ENCODE measurements at regions not wholly inside any gene's neighbourhood (a gene's known extent, or its start where the extent isn't known, plus 50 kb on each side); places are given as distances from the start of the nearest gene placed in this dataset.

GRCh38 chr5:109575506-109575905 is 114.2 kb upstream of the MAN2A1 start:
- no peak for DNase-seq
- intact Hi-C loops (cut with micrococcal nuclease), result no loop called here
- Histone ChIP-seq H4K20me1 (ENCODE audit: control insufficient read depth, insufficient read depth, low read length, poor library complexity, severe bottlenecking) (no peaks in the 10 kb centered on the region), H3K9ac (ENCODE audit: low read length) (no peak overlapping the region), H3K4me2 (replicated peaks; ENCODE audit: low read depth, low read length, poor library complexity, severe bottlenecking) (no peak overlapping the region), H2AFZ (ENCODE audit: insufficient read depth, low read depth, low read length, poor library complexity, severe bottlenecking) (no peak overlapping the region), H3K27me3 (replicated peaks in 1 of 4; ENCODE audit: control extremely low read depth in 1 of 4, control insufficient read depth in 3 of 4, insufficient read depth in 4 of 4, low read length in 3 of 4) (no peaks in the 10 kb centered on the region), H3K27ac (ENCODE audit: low read length in 2 of 2) (no peak overlapping the region), H3K36me3 (replicated peaks in 1 of 2; ENCODE audit: control extremely low read depth in 1 of 2, control insufficient read depth in 1 of 2, extremely low read depth in 1 of 2, insufficient read depth in 2 of 2, low read length in 1 of 2) (no peaks in the 10 kb centered on the region), H3K4me1 (ENCODE audit: control insufficient read depth in 2 of 2, insufficient read depth in 2 of 2, low read length in 2 of 2) (no peaks in the 10 kb centered on the region), H3K9me3 (ENCODE audit: control extremely low read depth in 1 of 3, control insufficient read depth in 2 of 3, insufficient read depth in 1 of 3, low read length in 2 of 3) (no peaks in the 10 kb centered on the region), H3K4me3 (ENCODE audit: control extremely low read depth in 1 of 5, extremely low read depth in 1 of 5, insufficient read depth in 1 of 5, low read depth in 2 of 5, low read length in 4 of 5) (no peak overlapping the region), H3K79me2 (ENCODE audit: control insufficient read depth, insufficient read depth, low read length) (no peaks in the 10 kb centered on the region)
- Mint-ChIP-seq H3K27me3 (peaks cover 16% of the 10 kb centered on the region), H3K9me3 (ENCODE audit: insufficient read depth) (peaks cover 3% of the 10 kb centered on the region), H3K4me1 (no peaks in the 10 kb centered on the region), H3K27ac (no peak overlapping the region), H3K4me3 (no peak overlapping the region)
- ATAC-seq (ENCODE audit: low read depth), result no peak
- TF ChIP-seq EZH2 (IDR thresholded peaks at IDR 0.05; ENCODE audit: borderline replicate concordance, insufficient read depth, low read depth, low read length, poor library complexity, severe bottlenecking) (no peak), CTCF (IDR thresholded peaks at IDR 0.05) (no peak)
- WGBS (ENCODE audit: insufficient coverage), result 92% methylated on average over 2 of the region's 2 CpGs
- POLR2A ChIA-PET, result no interaction called here
- CTCF ChIA-PET, result no interaction called here

DNA sequence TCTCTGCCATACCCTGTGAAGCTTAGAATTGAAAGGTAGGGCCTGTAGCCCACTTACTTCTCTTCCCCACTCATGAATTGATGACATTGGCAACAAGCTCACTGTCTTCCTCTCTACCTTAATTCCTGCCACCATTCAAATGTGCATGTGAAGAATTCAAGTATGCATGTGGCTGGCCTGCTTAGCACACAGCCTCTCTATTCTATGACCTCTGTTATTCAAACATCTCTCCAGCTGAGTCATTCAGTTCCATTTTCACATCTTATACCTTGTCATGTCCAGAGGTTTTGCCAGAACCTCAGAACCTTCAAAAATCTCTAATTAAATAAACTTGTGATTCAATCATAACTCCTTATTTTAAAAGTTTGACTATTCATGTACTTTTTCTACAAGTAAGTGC is 114.7 kb upstream of the MAN2A1 start:
- ChIA-PET CTCF (no interaction called here), POLR2A (no interaction called here)
- Histone ChIP-seq H3K9me3 (ENCODE audit: control extremely low read depth in 1 of 3, control insufficient read depth in 2 of 3, insufficient read depth in 1 of 3, low read length in 2 of 3) (peaks cover 0 to 1% (median 0%) of the 10 kb centered on the region in 3 donors), H3K27ac (ENCODE audit: low read length in 2 of 2) (no peak overlapping the region), H3K9ac (ENCODE audit: low read length) (no peak overlapping the region), H4K20me1 (ENCODE audit: control insufficient read depth, insufficient read depth, low read length, poor library complexity, severe bottlenecking) (no peaks in the 10 kb centered on the region), H3K79me2 (ENCODE audit: control insufficient read depth, insufficient read depth, low read length) (no peaks in the 10 kb centered on the region), H3K36me3 (replicated peaks in 1 of 2; ENCODE audit: control extremely low read depth in 1 of 2, control insufficient read depth in 1 of 2, extremely low read depth in 1 of 2, insufficient read depth in 2 of 2, low read length in 1 of 2) (no peaks in the 10 kb centered on the region), H3K4me2 (replicated peaks; ENCODE audit: low read depth, low read length, poor library complexity, severe bottlenecking) (no peak overlapping the region), H3K4me1 (ENCODE audit: control insufficient read depth in 2 of 2, insufficient read depth in 2 of 2, low read length in 2 of 2) (no peaks in the 10 kb centered on the region), H3K4me3 (ENCODE audit: control extremely low read depth in 1 of 5, extremely low read depth in 1 of 5, insufficient read depth in 1 of 5, low read depth in 2 of 5, low read length in 4 of 5) (no peak overlapping the region), H3K27me3 (replicated peaks in 1 of 4; ENCODE audit: control extremely low read depth in 1 of 4, control insufficient read depth in 3 of 4, insufficient read depth in 4 of 4, low read length in 3 of 4) (no peaks in the 10 kb centered on the region), H2AFZ (ENCODE audit: insufficient read depth, low read depth, low read length, poor library complexity, severe bottlenecking) (no peak overlapping the region)
- intact Hi-C loops (cut with micrococcal nuclease), result no loop called here
- no peak for ATAC-seq (ENCODE audit: low read depth)
- peaks cover 16% of the 10 kb centered on the region for H3K27me3 Mint-ChIP-seq
- no peak overlapping the region for H3K4me3 Mint-ChIP-seq
- H3K27ac Mint-ChIP-seq, result no peak overlapping the region
- DNase-seq, result no peak
- TF ChIP-seq CTCF (IDR thresholded peaks at IDR 0.05) (no peak), EZH2 (IDR thresholded peaks at IDR 0.05; ENCODE audit: borderline replicate concordance, insufficient read depth, low read depth, low read length, poor library complexity, severe bottlenecking) (no peak)
- no peaks in the 10 kb centered on the region for H3K4me1 Mint-ChIP-seq
- peaks cover 3% of the 10 kb centered on the region for H3K9me3 Mint-ChIP-seq (ENCODE audit: insufficient read depth)

All from B cell (primary cell).